WTC11 (cell line): ENCODE measurements at regions not wholly inside any gene's neighbourhood (a gene's known extent, or its start where the extent isn't known, plus 50 kb on each side); places are given as distances from the start of the nearest gene placed in this dataset.

Experiments used
- ATAC-seq: fragments of 200-7000 bp; cut with Tn5 transposase; 2 replicates; pipeline ENCODE4 v1.10.0; 2021; ENCODE audit warnings: mild to moderate bottlenecking, moderate library complexity
- CTCF ChIA-PET: fragments of 300-600 bp; sonication (Branson Sonifier 250); formaldehyde crosslinking; loops from one replicate; lab custom pipeline; 2021; ENCODE audit warnings: antibody characterized with exemption; lab: Charles Lee
- POLR2A ChIA-PET: fragments of 350-600 bp; sonication (Branson Sonifier 250); formaldehyde crosslinking; loops from one replicate; lab custom pipeline; 2021; ENCODE audit warnings: antibody characterized with exemption; lab: Charles Lee
- DNase-seq: peaks from one replicate; pipeline ENCODE4 v3.0.0; 2021; ENCODE audit warnings: low spot score
- H3K27ac Mint-ChIP-seq: 2 replicates; pipeline ENCODE4 v1.8.0; 2021; ENCODE audit warnings: mixed read lengths
- H3K27me3 Mint-ChIP-seq: 2 replicates; pipeline ENCODE4 v1.8.0; 2021; ENCODE audit warnings: low read depth, mild to moderate bottlenecking, moderate library complexity, mixed read lengths
- H3K36me3 Mint-ChIP-seq: 2 replicates; pipeline ENCODE4 v1.8.0; 2021; ENCODE audit warnings: mixed read lengths
- H3K4me1 Mint-ChIP-seq: 2 replicates; pipeline ENCODE4 v1.8.0; 2022; ENCODE audit warnings: mixed read lengths
- H3K4me3 Mint-ChIP-seq: 2 replicates; pipeline ENCODE4 v1.8.0; 2021; ENCODE audit warnings: mild to moderate bottlenecking, moderate library complexity, mixed read lengths
- H3K9me3 Mint-ChIP-seq: 2 replicates; pipeline ENCODE4 v1.8.0; 2021; ENCODE audit warnings: mixed read lengths
- FOXK1 ChIP-seq: sonication (generic); formaldehyde crosslinking; IDR thresholded peaks from 2 replicates; pipeline ENCODE4 v1.8.0; 2022; ENCODE audit warnings: mild to moderate bottlenecking, moderate library complexity, missing genetic modification reagents
- FOXP1 ChIP-seq: sonication (generic); formaldehyde crosslinking; IDR thresholded peaks from 2 replicates; pipeline ENCODE4 v1.8.0; 2022; ENCODE audit warnings: missing genetic modification reagents, mild to moderate bottlenecking, moderate library complexity, borderline replicate concordance
- IRF2 ChIP-seq: sonication (generic); formaldehyde crosslinking; IDR thresholded peaks from 2 replicates; pipeline ENCODE4 v1.8.0; 2022; ENCODE audit warnings: low read depth, missing genetic modification reagents, borderline replicate concordance
- NFYB ChIP-seq: sonication (generic); formaldehyde crosslinking; conservative IDR thresholded peaks from 2 replicates; pipeline ENCODE4 v1.8.0; 2022; ENCODE audit warnings: low read depth, missing genetic modification reagents
- NR3C1 ChIP-seq: sonication (generic); formaldehyde crosslinking; conservative IDR thresholded peaks from 2 replicates; pipeline ENCODE4 v1.8.1; 2023; ENCODE audit warnings: low read depth, mild to moderate bottlenecking, missing genetic modification reagents
- SP1 ChIP-seq: sonication (generic); formaldehyde crosslinking; conservative IDR thresholded peaks from 2 replicates; pipeline ENCODE4 v1.8.1; 2022; ENCODE audit warnings: missing genetic modification reagents
- ZNF138 ChIP-seq: sonication (generic); formaldehyde crosslinking; conservative IDR thresholded peaks from 2 replicates; pipeline ENCODE4 v1.8.1; 2022; ENCODE audit warnings: mild to moderate bottlenecking, moderate library complexity, missing genetic modification reagents
- ZNF219 ChIP-seq: sonication (generic); formaldehyde crosslinking; IDR thresholded peaks from 2 replicates; pipeline ENCODE4 v1.8.0; 2023; ENCODE audit warnings: missing genetic modification reagents, mild to moderate bottlenecking, borderline replicate concordance
- ZNF396 ChIP-seq: fragments of 250-450 bp; sonication (Bioruptor Pico); IDR thresholded peaks from 2 replicates; pipeline ENCODE4 v1.8.0; 2021; ENCODE audit warnings: mild to moderate bottlenecking, moderate library complexity, borderline replicate concordance
- TF ChIP-seq, protein P1 (sequence below): sonication (generic); formaldehyde crosslinking; IDR thresholded peaks from 2 replicates; pipeline ENCODE4 v1.8.0; 2022; ENCODE audit warnings: mild to moderate bottlenecking, missing genetic modification reagents
- TF ChIP-seq, protein P2 (sequence below): fragments of 250-450 bp; sonication (Bioruptor Pico); IDR thresholded peaks from 2 replicates; pipeline ENCODE4 v1.9.0; 2021; ENCODE audit warnings: mild to moderate bottlenecking
- TF ChIP-seq, protein P3 (sequence below): sonication (generic); formaldehyde crosslinking; IDR thresholded peaks from 2 replicates; pipeline ENCODE4 v1.8.0; 2022; ENCODE audit warnings: mild to moderate bottlenecking, missing genetic modification reagents
- TF ChIP-seq, protein P4 (sequence below): fragments of 200-600 bp; IDR thresholded peaks from 2 replicates; pipeline ENCODE4 v1.8.0; 2022; ENCODE audit warnings: antibody characterized with exemption
- TF ChIP-seq, protein P5 (sequence below): fragments of 250-450 bp; sonication (Bioruptor Pico); IDR thresholded peaks from 2 replicates; pipeline ENCODE4 v1.9.0; 2021; ENCODE audit warnings: mild to moderate bottlenecking
- TF ChIP-seq, protein P6 (sequence below): sonication (generic); formaldehyde crosslinking; IDR thresholded peaks from 2 replicates; pipeline ENCODE4 v1.8.0; 2022; ENCODE audit warnings: mild to moderate bottlenecking, missing genetic modification reagents
- TF ChIP-seq, protein P7 (sequence below): sonication (generic); formaldehyde crosslinking; IDR thresholded peaks from 2 replicates; pipeline ENCODE4 v1.8.1; 2022; ENCODE audit warnings: low read depth, missing genetic modification reagents, borderline replicate concordance
- TF ChIP-seq, protein P8 (sequence below): fragments of 250-450 bp; sonication (Bioruptor Pico); conservative IDR thresholded peaks from 2 replicates; pipeline ENCODE4 v1.9.0; 2021; ENCODE audit warnings: mild to moderate bottlenecking
- TF ChIP-seq, protein P9 (sequence below): fragments of 250-450 bp; sonication (Bioruptor Pico); IDR thresholded peaks from 2 replicates; pipeline ENCODE4 v2.1.2; 2022; ENCODE audit warnings: mild to moderate bottlenecking, moderate library complexity

DNA sequence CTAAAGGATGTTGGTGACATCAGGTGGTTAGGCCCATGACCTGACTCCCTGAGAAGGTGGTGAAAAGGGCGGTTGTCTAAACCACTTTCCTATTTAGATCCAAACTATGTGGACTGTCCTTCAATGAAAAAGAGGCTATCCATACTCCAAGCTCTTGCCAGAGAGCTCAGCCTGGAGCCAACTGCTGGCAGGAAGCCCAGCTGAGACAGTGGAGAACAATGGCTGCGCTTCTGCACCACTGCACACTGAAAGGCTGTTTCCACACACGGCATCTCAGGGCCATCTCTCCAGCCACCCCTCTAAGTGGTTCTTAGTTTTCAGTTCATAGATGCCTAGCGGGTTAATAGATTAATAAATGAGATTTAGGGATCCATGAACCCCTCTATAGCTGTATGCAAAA, 488.8 kb upstream of the ZMIZ1 start (continued):
- TF ChIP-seq, protein P1, sequence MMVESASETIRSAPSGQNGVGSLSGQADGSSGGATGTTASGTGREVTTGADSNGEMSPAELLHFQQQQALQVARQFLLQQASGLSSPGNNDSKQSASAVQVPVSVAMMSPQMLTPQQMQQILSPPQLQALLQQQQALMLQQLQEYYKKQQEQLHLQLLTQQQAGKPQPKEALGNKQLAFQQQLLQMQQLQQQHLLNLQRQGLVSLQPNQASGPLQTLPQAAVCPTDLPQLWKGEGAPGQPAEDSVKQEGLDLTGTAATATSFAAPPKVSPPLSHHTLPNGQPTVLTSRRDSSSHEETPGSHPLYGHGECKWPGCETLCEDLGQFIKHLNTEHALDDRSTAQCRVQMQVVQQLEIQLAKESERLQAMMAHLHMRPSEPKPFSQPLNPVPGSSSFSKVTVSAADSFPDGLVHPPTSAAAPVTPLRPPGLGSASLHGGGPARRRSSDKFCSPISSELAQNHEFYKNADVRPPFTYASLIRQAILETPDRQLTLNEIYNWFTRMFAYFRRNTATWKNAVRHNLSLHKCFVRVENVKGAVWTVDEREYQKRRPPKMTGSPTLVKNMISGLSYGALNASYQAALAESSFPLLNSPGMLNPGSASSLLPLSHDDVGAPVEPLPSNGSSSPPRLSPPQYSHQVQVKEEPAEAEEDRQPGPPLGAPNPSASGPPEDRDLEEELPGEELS = no peak
- no peak for TF ChIP-seq SP1
- TF ChIP-seq IRF2 (CRISPR knock-in tag) = no peak
- TF ChIP-seq, protein P2, sequence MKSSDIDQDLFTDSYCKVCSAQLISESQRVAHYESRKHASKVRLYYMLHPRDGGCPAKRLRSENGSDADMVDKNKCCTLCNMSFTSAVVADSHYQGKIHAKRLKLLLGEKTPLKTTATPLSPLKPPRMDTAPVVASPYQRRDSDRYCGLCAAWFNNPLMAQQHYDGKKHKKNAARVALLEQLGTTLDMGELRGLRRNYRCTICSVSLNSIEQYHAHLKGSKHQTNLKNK (CRISPR knock-in tag) = no peak
- TF ChIP-seq NFYB (CRISPR knock-in tag) = no peak
- TF ChIP-seq FOXP1 (CRISPR knock-in tag) = no peak

DNA sequence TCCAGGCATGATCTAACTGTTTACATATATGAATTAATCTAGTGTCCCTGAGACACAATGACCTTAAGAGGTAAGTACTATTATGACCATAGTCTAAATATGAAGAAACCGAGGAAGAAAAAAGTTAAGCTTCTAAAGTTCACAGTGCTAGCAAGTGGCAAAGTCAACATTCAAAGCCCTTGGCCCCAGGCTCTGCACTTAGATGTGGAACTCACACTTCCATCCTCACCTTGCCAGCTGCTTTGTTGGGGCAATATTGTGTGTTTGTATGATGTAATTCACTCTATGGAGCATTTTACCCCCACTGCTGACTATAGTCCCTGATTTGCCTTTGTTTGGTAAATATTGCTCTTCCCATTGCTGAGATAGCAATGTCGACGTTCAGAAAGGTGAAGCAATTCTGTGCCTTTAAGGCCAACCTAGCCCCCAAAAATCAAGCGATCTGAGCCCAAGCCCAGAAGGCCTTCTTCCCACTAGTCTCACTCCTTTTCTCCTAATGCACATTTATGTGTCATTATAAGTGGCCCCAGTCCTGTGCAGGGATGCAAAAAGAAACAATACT, 487.6 kb upstream of the ZMIZ1 start:
- no peaks in the 10 kb centered on the region for H3K36me3 Mint-ChIP-seq
- no peak overlapping the region for H3K27ac Mint-ChIP-seq
- DNase-seq (no peak), ATAC-seq (no peak)
- no peaks in the 10 kb centered on the region for H3K9me3 Mint-ChIP-seq
- ChIA-PET CTCF (no interaction called here), POLR2A (no interaction called here)
- no peak overlapping the region for H3K4me3 Mint-ChIP-seq
- peaks cover 4% of the 10 kb centered on the region; the same call in 1 of the 2 replicates for H3K27me3 Mint-ChIP-seq
- peaks cover 8% of the 10 kb centered on the region for H3K4me1 Mint-ChIP-seq
- TF ChIP-seq, protein P3, sequence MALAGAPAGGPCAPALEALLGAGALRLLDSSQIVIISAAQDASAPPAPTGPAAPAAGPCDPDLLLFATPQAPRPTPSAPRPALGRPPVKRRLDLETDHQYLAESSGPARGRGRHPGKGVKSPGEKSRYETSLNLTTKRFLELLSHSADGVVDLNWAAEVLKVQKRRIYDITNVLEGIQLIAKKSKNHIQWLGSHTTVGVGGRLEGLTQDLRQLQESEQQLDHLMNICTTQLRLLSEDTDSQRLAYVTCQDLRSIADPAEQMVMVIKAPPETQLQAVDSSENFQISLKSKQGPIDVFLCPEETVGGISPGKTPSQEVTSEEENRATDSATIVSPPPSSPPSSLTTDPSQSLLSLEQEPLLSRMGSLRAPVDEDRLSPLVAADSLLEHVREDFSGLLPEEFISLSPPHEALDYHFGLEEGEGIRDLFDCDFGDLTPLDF = no peak
- TF ChIP-seq, protein P4, sequence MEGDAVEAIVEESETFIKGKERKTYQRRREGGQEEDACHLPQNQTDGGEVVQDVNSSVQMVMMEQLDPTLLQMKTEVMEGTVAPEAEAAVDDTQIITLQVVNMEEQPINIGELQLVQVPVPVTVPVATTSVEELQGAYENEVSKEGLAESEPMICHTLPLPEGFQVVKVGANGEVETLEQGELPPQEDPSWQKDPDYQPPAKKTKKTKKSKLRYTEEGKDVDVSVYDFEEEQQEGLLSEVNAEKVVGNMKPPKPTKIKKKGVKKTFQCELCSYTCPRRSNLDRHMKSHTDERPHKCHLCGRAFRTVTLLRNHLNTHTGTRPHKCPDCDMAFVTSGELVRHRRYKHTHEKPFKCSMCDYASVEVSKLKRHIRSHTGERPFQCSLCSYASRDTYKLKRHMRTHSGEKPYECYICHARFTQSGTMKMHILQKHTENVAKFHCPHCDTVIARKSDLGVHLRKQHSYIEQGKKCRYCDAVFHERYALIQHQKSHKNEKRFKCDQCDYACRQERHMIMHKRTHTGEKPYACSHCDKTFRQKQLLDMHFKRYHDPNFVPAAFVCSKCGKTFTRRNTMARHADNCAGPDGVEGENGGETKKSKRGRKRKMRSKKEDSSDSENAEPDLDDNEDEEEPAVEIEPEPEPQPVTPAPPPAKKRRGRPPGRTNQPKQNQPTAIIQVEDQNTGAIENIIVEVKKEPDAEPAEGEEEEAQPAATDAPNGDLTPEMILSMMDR = no peak
- TF ChIP-seq ZNF138 (CRISPR knock-in tag) (no peak), FOXK1 (CRISPR knock-in tag) (no peak), NR3C1 (CRISPR knock-in tag) (no peak), ZNF219 (no peak), ZNF396 (no peak)
- TF ChIP-seq, protein P5, sequence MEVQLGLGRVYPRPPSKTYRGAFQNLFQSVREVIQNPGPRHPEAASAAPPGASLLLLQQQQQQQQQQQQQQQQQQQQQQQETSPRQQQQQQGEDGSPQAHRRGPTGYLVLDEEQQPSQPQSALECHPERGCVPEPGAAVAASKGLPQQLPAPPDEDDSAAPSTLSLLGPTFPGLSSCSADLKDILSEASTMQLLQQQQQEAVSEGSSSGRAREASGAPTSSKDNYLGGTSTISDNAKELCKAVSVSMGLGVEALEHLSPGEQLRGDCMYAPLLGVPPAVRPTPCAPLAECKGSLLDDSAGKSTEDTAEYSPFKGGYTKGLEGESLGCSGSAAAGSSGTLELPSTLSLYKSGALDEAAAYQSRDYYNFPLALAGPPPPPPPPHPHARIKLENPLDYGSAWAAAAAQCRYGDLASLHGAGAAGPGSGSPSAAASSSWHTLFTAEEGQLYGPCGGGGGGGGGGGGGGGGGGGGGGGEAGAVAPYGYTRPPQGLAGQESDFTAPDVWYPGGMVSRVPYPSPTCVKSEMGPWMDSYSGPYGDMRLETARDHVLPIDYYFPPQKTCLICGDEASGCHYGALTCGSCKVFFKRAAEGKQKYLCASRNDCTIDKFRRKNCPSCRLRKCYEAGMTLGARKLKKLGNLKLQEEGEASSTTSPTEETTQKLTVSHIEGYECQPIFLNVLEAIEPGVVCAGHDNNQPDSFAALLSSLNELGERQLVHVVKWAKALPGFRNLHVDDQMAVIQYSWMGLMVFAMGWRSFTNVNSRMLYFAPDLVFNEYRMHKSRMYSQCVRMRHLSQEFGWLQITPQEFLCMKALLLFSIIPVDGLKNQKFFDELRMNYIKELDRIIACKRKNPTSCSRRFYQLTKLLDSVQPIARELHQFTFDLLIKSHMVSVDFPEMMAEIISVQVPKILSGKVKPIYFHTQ (CRISPR knock-in tag) = no peak
- TF ChIP-seq, protein P6, sequence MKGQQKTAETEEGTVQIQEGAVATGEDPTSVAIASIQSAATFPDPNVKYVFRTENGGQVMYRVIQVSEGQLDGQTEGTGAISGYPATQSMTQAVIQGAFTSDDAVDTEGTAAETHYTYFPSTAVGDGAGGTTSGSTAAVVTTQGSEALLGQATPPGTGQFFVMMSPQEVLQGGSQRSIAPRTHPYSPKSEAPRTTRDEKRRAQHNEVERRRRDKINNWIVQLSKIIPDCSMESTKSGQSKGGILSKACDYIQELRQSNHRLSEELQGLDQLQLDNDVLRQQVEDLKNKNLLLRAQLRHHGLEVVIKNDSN (CRISPR knock-in tag) = no peak
- TF ChIP-seq, protein P7, sequence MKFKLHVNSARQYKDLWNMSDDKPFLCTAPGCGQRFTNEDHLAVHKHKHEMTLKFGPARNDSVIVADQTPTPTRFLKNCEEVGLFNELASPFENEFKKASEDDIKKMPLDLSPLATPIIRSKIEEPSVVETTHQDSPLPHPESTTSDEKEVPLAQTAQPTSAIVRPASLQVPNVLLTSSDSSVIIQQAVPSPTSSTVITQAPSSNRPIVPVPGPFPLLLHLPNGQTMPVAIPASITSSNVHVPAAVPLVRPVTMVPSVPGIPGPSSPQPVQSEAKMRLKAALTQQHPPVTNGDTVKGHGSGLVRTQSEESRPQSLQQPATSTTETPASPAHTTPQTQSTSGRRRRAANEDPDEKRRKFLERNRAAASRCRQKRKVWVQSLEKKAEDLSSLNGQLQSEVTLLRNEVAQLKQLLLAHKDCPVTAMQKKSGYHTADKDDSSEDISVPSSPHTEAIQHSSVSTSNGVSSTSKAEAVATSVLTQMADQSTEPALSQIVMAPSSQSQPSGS (CRISPR knock-in tag) = no peak
- TF ChIP-seq, protein P8, sequence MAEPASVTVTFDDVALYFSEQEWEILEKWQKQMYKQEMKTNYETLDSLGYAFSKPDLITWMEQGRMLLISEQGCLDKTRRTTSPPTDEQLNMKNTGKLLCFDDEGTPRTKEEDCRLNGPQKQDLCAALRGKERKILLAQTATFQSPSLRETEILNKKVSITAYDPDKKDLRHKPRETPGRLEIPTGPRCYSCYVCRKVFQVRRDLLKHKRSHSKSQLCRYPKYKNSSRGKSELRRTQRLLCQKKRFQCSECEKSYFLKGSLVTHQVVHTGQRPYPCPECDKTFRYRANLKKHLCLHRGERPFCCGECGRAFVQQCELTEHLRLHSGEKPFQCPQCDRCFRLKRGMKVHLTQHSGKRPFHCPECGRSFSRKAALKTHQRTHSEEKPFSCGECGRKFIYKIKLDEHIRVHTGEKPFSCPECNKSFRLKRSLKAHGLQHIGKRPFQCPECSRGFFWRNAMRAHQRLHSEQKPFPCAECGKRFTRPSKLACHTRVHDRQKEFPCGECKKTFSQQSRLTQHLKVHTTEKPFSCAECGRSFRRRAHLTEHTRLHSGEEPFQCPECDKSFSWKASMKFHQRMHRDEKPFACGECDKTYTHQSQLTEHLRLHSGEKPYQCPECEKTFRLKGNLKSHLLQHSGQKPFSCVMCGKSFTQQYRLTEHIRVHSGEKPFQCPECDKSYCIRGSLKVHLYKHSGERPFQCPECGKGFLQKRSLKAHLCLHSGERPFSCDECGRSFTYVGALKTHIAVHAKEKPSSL = no peak
- TF ChIP-seq, protein P9, sequence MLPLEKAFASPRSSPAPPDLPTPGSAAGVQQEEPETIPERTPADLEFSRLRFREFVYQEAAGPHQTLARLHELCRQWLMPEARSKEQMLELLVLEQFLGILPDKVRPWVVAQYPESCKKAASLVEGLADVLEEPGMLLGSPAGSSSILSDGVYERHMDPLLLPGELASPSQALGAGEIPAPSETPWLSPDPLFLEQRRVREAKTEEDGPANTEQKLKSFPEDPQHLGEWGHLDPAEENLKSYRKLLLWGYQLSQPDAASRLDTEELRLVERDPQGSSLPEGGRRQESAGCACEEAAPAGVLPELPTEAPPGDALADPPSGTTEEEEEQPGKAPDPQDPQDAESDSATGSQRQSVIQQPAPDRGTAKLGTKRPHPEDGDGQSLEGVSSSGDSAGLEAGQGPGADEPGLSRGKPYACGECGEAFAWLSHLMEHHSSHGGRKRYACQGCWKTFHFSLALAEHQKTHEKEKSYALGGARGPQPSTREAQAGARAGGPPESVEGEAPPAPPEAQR (CRISPR knock-in tag) = no peak
